Thyroid gland (tissue), 4 donors: ENCODE measurements at regions not wholly inside any gene's neighbourhood (a gene's known extent, or its start where the extent isn't known, plus 50 kb on each side); places are given as distances from the start of the nearest gene placed in this dataset.

Source experiments
- DNase-seq, 2 donors: peaks; one replicate each; pipeline ENCODE4 v3.0.0-alpha.2; 2019
- H3K27ac ChIP-seq, 3 donors: fragments of 200-600 bp; sonication (generic); 1 replicate in 2 of 3; 2 replicates in 1 of 3; pipeline ENCODE4 v1.5.1; 2016 to 2019; ENCODE audit warnings: mild to moderate bottlenecking in 1 of 3, moderate library complexity in 1 of 3
- H3K27me3 ChIP-seq: fragments of 200-600 bp; sonication (generic); one replicate; pipeline ENCODE4 v1.5.1; 2019
- H3K36me3 ChIP-seq, 2 donors: fragments of 200-600 bp; sonication (generic); one replicate each; pipeline ENCODE4 v1.5.1; 2016 to 2019
- H3K4me1 ChIP-seq, 2 donors: fragments of 200-600 bp; sonication (generic); one replicate each; pipeline ENCODE4 v1.5.1; 2017 to 2019
- H3K4me3 ChIP-seq, 3 donors: fragments of 200-600 bp; sonication (generic); replicated peaks in 1 of 3; 1 replicate in 2 of 3; 2 replicates in 1 of 3; pipeline ENCODE4 v1.5.1; 2016; ENCODE audit warnings: mild to moderate bottlenecking in 1 of 3
- H3K9me3 ChIP-seq: fragments of 200-600 bp; sonication (generic); one replicate; pipeline ENCODE4 v1.5.1; 2017
- POLR2A ChIP-seq, 2 donors: fragments of 450-650 bp; IDR thresholded peaks; one replicate each; pipeline ENCODE4 v1.6.1; 2017; ENCODE audit warnings: antibody characterized with exemption in 2 of 2, mild to moderate bottlenecking in 2 of 2, moderate library complexity in 1 of 2
- WGBS, 2 donors: methylation state at CpG; one replicate each; pipeline ENCODE4 v1.1.5; 2017; 5-methylcytosine and 5-hydroxymethylcytosine counted together
- intact Hi-C: fragments of 100-400 bp; cut with DNase I; formaldehyde crosslinking; loops from one replicate; pipeline ENCODE4 v1.15.1; 2023
- TF ChIP-seq, protein P1 (sequence below), 6 experiments: fragments of 200-600 bp in 3 of 6; fragments of 450-650 bp in 3 of 6; sonication (generic) in 3 of 6; IDR thresholded peaks; one replicate each; pipeline ENCODE4 v1.5.1; 2016 to 2019; ENCODE audit warnings: antibody characterized with exemption in 6 of 6, mild to moderate bottlenecking in 2 of 6, inconsistent platforms in 1 of 6, moderate library complexity in 1 of 6

DNA sequence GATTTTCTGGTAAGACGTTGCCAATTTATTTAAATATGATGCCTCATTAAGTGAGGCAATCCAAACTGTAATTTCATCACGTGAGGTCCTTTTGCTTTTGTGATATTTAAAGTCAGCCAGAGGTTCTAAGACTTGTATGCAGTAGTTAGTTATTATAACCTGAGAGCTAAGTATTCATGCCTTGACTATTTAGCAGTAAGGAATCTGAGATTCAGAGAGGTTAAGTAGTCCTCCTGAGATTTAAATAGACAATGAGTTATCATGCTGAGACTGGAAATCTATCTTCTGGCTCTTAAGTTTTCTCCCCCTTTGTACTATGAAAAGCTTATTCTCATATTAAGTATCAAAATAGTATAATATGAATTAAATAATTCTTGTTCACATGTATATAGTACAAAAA lies 158.0 kb downstream of the UTRN start:
- H3K9me3 ChIP-seq = no peaks in the 10 kb centered on the region
- peaks cover 37 to 49% of the 10 kb centered on the region in 2 donors for H3K36me3 ChIP-seq
- no peaks in the 10 kb centered on the region for H3K27me3 ChIP-seq
- intact Hi-C loops = no loop called here
- WGBS, 2 donors = 86 to 89% methylated on average over 2 of the region's 2 CpGs
- H3K27ac ChIP-seq = no peak overlapping the region
- H3K4me1 ChIP-seq = no peaks in the 10 kb centered on the region
- TF ChIP-seq, protein P1, sequence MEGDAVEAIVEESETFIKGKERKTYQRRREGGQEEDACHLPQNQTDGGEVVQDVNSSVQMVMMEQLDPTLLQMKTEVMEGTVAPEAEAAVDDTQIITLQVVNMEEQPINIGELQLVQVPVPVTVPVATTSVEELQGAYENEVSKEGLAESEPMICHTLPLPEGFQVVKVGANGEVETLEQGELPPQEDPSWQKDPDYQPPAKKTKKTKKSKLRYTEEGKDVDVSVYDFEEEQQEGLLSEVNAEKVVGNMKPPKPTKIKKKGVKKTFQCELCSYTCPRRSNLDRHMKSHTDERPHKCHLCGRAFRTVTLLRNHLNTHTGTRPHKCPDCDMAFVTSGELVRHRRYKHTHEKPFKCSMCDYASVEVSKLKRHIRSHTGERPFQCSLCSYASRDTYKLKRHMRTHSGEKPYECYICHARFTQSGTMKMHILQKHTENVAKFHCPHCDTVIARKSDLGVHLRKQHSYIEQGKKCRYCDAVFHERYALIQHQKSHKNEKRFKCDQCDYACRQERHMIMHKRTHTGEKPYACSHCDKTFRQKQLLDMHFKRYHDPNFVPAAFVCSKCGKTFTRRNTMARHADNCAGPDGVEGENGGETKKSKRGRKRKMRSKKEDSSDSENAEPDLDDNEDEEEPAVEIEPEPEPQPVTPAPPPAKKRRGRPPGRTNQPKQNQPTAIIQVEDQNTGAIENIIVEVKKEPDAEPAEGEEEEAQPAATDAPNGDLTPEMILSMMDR (IDR thresholded peaks at IDR 0.05) = no peak
- no peak for TF ChIP-seq POLR2A (IDR thresholded peaks at IDR 0.05)
- DNase-seq = no peak
- no peak overlapping the region for H3K4me3 ChIP-seq

DNA sequence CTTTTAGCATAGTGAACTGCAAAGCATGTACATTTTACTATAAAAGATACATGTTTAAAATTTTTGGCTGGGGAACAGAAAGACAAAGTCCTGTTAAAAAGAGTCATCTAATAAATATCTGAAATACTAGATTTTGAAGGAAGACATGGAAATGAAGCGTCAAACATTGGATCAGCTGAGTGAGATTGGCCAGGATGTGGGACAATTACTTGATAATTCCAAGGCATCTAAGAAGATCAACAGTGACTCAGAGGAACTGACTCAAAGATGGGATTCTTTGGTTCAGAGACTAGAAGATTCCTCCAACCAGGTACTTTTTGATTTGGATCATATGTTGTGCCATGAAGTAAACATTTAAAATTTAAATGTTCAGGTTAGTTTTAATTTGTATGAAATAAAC lies 162.3 kb downstream of the UTRN start:
- H3K4me1 ChIP-seq = no peaks in the 10 kb centered on the region
- H3K9me3 ChIP-seq = no peaks in the 10 kb centered on the region
- TF ChIP-seq, protein P1 (IDR thresholded peaks at IDR 0.05) = no peak
- TF ChIP-seq POLR2A (IDR thresholded peaks at IDR 0.05) = no peak
- H3K27me3 ChIP-seq = no peaks in the 10 kb centered on the region
- H3K4me3 ChIP-seq = no peak overlapping the region
- 89 to 95% methylated on average over 1 of the region's 1 CpG for WGBS, 2 donors
- intact Hi-C loops = no loop called here
- no peak overlapping the region for H3K27ac ChIP-seq
- no peak for DNase-seq
- peaks cover 27 to 30% of the 10 kb centered on the region in 2 donors for H3K36me3 ChIP-seq

DNA sequence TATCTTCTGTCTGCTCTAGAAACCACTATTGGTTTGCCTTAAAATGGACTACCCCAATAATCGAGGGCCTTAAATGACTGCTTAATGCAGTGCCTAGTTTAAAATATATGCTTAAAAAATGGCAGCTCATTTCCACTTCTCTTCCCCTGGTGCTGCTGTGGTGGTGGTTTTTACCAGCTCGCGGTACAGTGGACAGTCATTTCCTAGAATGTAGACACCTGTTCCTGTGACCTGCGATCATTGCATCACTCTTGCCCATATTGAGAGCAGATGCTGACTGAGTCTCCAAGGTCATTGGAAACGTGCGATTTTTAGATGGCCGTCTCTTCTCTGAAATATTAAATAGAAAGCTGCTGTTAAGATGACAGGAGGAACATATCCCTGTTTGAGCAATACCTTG lies 164.1 kb downstream of the UTRN start:
- no peak for DNase-seq
- Histone ChIP-seq H3K4me1 (no peaks in the 10 kb centered on the region), H3K27ac (peak overlapping the region in 1 of 3 donors; percentile 24), H3K36me3 (peaks cover 28 to 30% of the 10 kb centered on the region in 2 donors), H3K9me3 (no peaks in the 10 kb centered on the region), H3K4me3 (no peak overlapping the region), H3K27me3 (no peaks in the 10 kb centered on the region)
- intact Hi-C loops = no loop called here
- 94 to 97% methylated on average over 7 of the region's 7 CpGs for WGBS, 2 donors
- no peak for TF ChIP-seq POLR2A (IDR thresholded peaks at IDR 0.05)
- TF ChIP-seq, protein P1 (IDR thresholded peaks at IDR 0.05) = no peak

DNA sequence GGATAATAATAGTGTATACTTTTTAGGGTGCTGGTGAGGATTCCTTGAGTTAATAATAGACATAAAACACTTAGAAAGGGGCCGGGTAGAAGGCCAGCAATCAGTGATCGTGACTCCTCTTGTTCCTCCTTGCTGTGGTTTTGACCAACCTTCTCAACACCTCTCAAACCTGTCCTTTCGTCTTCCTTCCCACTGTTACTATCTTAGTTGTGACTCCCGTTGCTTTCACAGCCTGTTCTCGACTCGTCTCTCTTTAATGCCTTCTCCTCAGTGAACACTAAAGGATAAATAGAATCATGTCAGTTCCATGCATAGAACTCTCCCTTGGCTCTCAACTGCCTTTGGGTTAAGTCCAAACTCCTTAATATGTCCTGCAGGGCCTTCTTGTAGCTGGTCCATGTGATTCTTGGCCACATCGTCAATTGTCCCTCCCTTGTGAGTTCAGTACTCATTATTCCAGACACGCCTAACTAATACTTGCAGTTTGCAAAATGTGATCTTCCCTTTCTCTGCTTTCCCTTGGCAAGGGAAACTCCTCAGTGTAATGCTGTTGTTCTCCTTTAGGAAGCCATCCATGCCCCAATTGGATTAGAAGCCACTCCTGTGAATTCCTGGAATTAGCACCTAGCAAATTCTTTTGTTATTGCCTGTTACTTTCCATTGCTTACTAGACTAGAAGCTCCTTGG lies 164.9 kb downstream of the UTRN start:
- DNase-seq = no peak
- H3K9me3 ChIP-seq = no peaks in the 10 kb centered on the region
- H3K4me3 ChIP-seq = no peak overlapping the region
- no peak for TF ChIP-seq POLR2A (IDR thresholded peaks at IDR 0.05)
- TF ChIP-seq, protein P1 (IDR thresholded peaks at IDR 0.05) = no peak
- H3K4me1 ChIP-seq = no peaks in the 10 kb centered on the region
- H3K27ac ChIP-seq = peak overlapping the region in 1 of 3 donors; percentile 24
- H3K27me3 ChIP-seq = no peaks in the 10 kb centered on the region
- 69 to 82% methylated on average over 8 of the region's 8 CpGs for WGBS, 2 donors
- H3K36me3 ChIP-seq = peaks cover 30% of the 10 kb centered on the region in 2 donors
- intact Hi-C loops = no loop called here

DNA sequence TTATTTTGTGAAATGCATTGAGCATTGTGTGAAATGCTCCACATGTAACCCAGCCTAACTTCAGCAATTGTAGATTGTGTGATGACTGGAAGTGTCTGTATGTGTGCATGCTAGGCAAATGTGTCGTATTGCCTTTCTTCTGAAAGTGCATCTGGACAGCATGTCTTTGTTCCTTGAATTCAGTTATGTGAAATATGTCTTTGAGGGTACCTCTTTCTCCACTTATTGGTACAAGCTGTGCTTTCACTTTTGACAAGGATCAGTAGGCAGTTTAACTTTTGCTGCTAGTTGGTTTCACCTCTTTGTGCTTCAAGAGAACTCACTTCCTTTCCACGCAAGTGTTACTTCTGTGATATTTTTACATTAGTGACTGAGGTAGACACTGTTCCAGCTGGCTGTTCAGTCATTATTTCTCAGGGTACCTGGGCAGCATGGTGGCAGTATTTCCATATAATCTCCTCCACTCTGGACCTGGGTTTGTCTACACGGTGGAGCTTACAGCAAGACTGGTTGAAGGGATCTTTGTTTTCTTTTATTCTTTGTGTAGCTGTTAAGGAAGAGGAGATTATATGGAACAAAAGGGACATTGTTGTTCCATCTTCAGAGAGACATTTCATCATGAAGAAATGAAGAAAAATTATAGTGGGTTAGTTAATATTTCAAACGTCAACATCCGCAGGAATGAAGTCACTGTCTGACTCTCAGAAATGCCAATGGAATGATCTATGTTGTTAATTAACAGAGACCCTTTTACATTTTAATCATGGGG lies 175.4 kb downstream of the UTRN start:
- intact Hi-C loops = no loop called here
- no peaks in the 10 kb centered on the region for H3K9me3 ChIP-seq
- TF ChIP-seq, protein P1 (IDR thresholded peaks at IDR 0.05) = no peak
- no peak for TF ChIP-seq POLR2A (IDR thresholded peaks at IDR 0.05)
- H3K4me3 ChIP-seq = no peak overlapping the region
- H3K36me3 ChIP-seq = peaks cover 18 to 19% of the 10 kb centered on the region in 2 donors
- no peak for DNase-seq
- 80 to 86% methylated on average over 5 of the region's 5 CpGs for WGBS, 2 donors
- H3K27ac ChIP-seq = no peak overlapping the region
- no peaks in the 10 kb centered on the region for H3K27me3 ChIP-seq
- H3K4me1 ChIP-seq = no peaks in the 10 kb centered on the region
